ENCODE measurements at regions not wholly inside any gene's neighbourhood (a gene's known extent, or its start where the extent isn't known, plus 50 kb on each side); places are given as distances from the start of the nearest gene placed in this dataset.

GRCh38 chr16:85330694-85331188, 218.5 kb upstream of the CIBAR2 start:
- H3K27me3 ChIP-seq, result no peaks in the 10 kb centered on the region
- intact Hi-C loops (cut with DNase I), result no loop called here
- ATAC-seq (peak; percentile 49), DNase-seq (peak; percentile 43 to 70 (median 60))
- no peak overlapping the region for H3K4me3 ChIP-seq
- H3K9me3 ChIP-seq, result no peaks in the 10 kb centered on the region
- H3K27ac ChIP-seq, result peak overlapping the region in 1 of 4 donors; percentile 24
- no peak for TF ChIP-seq POLR2A (IDR thresholded peaks at IDR 0.05)
- TF ChIP-seq CTCF (IDR thresholded peaks at IDR 0.05), result peak in 6 of 7 experiments; percentile 41 to 78 (median 62)
- WGBS, 2 donors, result 33 to 47% methylated on average over 6 of the region's 6 CpGs
- no peaks in the 10 kb centered on the region for H3K36me3 ChIP-seq (replicated peaks in 1 of 2; ENCODE audit: insufficient read depth in 1 of 2, low read depth in 2 of 2)
- peaks cover 28% of the 10 kb centered on the region for H3K4me1 ChIP-seq

GRCh38 chr16:85331688-85332087, 219.4 kb upstream of the CIBAR2 start:
- no peak for TF ChIP-seq CTCF (IDR thresholded peaks at IDR 0.05)
- TF ChIP-seq POLR2A (IDR thresholded peaks at IDR 0.05), result no peak
- H3K9me3 ChIP-seq, result no peaks in the 10 kb centered on the region
- no peaks in the 10 kb centered on the region for H3K36me3 ChIP-seq (replicated peaks in 1 of 2; ENCODE audit: insufficient read depth in 1 of 2, low read depth in 2 of 2)
- DNase-seq (no peak), ATAC-seq (no peak)
- no peaks in the 10 kb centered on the region for H3K27me3 ChIP-seq
- WGBS, 2 donors, result 38 to 74% methylated on average over 4 to 5 of the region's 7 CpGs
- H3K4me1 ChIP-seq, result peaks cover 32% of the 10 kb centered on the region
- H3K27ac ChIP-seq, result no peak overlapping the region
- intact Hi-C loops (cut with DNase I), result no loop called here
- H3K4me3 ChIP-seq, result no peak overlapping the region

- Histone ChIP-seq H3K9me3 (no peaks in the 10 kb centered on the region), H3K27me3 (no peaks in the 10 kb centered on the region), H3K4me3 (no peak overlapping the region), H3K36me3 (replicated peaks in 1 of 2; ENCODE audit: insufficient read depth in 1 of 2, low read depth in 2 of 2) (no peaks in the 10 kb centered on the region), H3K27ac (no peak overlapping the region), H3K4me1 (peaks cover 32% of the 10 kb centered on the region)
- intact Hi-C loops (cut with DNase I), result no loop called here
- 93 to 97% methylated on average over 12 of the region's 12 CpGs for WGBS, 2 donors
- DNase-seq (no peak), ATAC-seq (no peak)
- no peak for TF ChIP-seq CTCF (IDR thresholded peaks at IDR 0.05)
- TF ChIP-seq POLR2A (IDR thresholded peaks at IDR 0.05), result no peak
Observed at GRCh38 chr16:85332175-85332574, 219.9 kb upstream of the CIBAR2 start.

GRCh38 chr16:85333337-85333736, 221.1 kb upstream of the CIBAR2 start:
- DNase-seq, result no peak
- TF ChIP-seq POLR2A (IDR thresholded peaks at IDR 0.05) (no peak), CTCF (IDR thresholded peaks at IDR 0.05) (no peak)
- H3K27ac ChIP-seq, result no peak overlapping the region
- H3K4me1 ChIP-seq, result peaks cover 32% of the 10 kb centered on the region
- 94 to 100% methylated on average over 7 to 9 of the region's 9 CpGs for WGBS, 2 donors
- H3K36me3 ChIP-seq (replicated peaks in 1 of 2; ENCODE audit: insufficient read depth in 1 of 2, low read depth in 2 of 2), result no peaks in the 10 kb centered on the region
- H3K4me3 ChIP-seq, result no peak overlapping the region
- no peaks in the 10 kb centered on the region for H3K9me3 ChIP-seq
- no peak for ATAC-seq
- H3K27me3 ChIP-seq, result no peaks in the 10 kb centered on the region
- intact Hi-C loops (cut with DNase I), result no loop called here

All from body of pancreas (tissue), 4 donors.